ENCODE measurements at regions not wholly inside any gene's neighbourhood (a gene's known extent, or its start where the extent isn't known, plus 50 kb on each side); places are given as distances from the start of the nearest gene placed in this dataset.

DNA sequence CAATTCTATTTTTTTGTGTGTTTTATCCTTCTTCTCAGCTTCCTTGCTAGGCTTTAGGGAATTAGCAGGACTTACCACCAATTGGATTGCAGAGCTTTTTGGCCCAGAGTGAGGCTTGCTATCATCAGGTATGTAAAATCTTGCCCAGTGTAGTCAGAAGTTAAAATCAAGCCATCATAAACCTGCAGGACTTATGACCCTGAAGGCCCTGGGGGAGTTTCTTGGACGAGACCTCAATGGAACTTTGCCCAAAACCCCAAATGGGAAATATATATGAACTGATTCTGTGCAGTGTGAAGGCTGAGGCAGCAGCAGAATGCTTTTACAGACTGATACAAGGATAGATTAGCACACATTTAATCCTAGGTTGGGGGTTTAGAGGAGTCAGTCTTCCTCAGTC lies 287.0 kb downstream of the SH3GL2 start:
- Histone ChIP-seq H3K4me2 (ENCODE audit: low read length) (no peak overlapping the region), H3K79me2 (ENCODE audit: insufficient read depth, low read length) (no peaks in the 10 kb centered on the region), H3K4me3 (ENCODE audit: insufficient read depth, low read depth, low read length) (no peak overlapping the region), H3K9me3 (ENCODE audit: insufficient read depth, low read depth, low read length) (no peaks in the 10 kb centered on the region), H4K20me1 (ENCODE audit: insufficient read depth, low read length) (no peaks in the 10 kb centered on the region), H3K9ac (ENCODE audit: low read length) (no peak overlapping the region), H3K36me3 (ENCODE audit: insufficient read depth, low read length) (no peaks in the 10 kb centered on the region), H3K4me1 (ENCODE audit: insufficient read depth, low read length) (no peaks in the 10 kb centered on the region), H2AFZ (ENCODE audit: low read depth, low read length) (no peak overlapping the region), H3K27ac (ENCODE audit: low read depth, low read length) (no peak overlapping the region), H3K27me3 (ENCODE audit: insufficient read depth, low read length) (no peaks in the 10 kb centered on the region)
- no peaks in the 10 kb centered on the region for H3K36me3 Mint-ChIP-seq (ENCODE audit: low read depth, unreplicated experiment)
- H3K27ac Mint-ChIP-seq (ENCODE audit: unreplicated experiment): no peak overlapping the region
- H3K27me3 Mint-ChIP-seq (ENCODE audit: low read depth, unreplicated experiment): peaks cover 12% of the 10 kb centered on the region
- TF ChIP-seq EZH2 (IDR thresholded peaks at IDR 0.05; ENCODE audit: insufficient read depth, low read length): no peak
- TF ChIP-seq, protein P1, sequence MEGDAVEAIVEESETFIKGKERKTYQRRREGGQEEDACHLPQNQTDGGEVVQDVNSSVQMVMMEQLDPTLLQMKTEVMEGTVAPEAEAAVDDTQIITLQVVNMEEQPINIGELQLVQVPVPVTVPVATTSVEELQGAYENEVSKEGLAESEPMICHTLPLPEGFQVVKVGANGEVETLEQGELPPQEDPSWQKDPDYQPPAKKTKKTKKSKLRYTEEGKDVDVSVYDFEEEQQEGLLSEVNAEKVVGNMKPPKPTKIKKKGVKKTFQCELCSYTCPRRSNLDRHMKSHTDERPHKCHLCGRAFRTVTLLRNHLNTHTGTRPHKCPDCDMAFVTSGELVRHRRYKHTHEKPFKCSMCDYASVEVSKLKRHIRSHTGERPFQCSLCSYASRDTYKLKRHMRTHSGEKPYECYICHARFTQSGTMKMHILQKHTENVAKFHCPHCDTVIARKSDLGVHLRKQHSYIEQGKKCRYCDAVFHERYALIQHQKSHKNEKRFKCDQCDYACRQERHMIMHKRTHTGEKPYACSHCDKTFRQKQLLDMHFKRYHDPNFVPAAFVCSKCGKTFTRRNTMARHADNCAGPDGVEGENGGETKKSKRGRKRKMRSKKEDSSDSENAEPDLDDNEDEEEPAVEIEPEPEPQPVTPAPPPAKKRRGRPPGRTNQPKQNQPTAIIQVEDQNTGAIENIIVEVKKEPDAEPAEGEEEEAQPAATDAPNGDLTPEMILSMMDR (IDR thresholded peaks at IDR 0.05; ENCODE audit: insufficient read depth, low read depth, low read length): no peak
- FAIRE-seq (no peak), DNase-seq (ENCODE audit: low read depth) (no peak)
- no peak overlapping the region for H3K4me3 Mint-ChIP-seq (ENCODE audit: unreplicated experiment)
- H3K9me3 Mint-ChIP-seq (ENCODE audit: unreplicated experiment): no peaks in the 10 kb centered on the region
- no peaks in the 10 kb centered on the region for H3K4me1 Mint-ChIP-seq (ENCODE audit: low read depth, unreplicated experiment)

DNA sequence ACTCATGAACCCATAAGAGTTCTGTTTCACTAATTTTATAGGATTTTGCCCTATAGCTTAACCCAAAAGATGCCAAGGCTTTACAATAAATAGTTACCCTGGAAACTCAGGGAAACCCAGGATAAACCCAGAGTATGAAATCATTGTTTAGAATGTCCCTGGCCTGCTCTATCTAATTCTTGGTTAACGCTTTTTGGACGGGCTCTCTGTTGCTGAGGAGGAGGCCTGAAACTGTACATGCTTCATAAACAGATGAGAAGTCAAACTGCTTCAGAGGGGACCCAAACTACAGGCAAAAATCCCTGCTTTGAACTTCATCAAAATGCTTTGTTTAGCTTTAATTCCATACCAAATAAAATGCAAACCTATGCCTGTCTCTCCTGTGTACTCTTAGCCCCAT lies 291.9 kb downstream of the SH3GL2 start:
- H3K27ac ChIP-seq (ENCODE audit: low read depth, low read length): no peak overlapping the region
- peaks cover 12% of the 10 kb centered on the region for H3K27me3 Mint-ChIP-seq (ENCODE audit: low read depth, unreplicated experiment)
- H4K20me1 ChIP-seq (ENCODE audit: insufficient read depth, low read length): no peaks in the 10 kb centered on the region
- no peak for FAIRE-seq
- no peak overlapping the region for H2AFZ ChIP-seq (ENCODE audit: low read depth, low read length)
- H3K36me3 ChIP-seq (ENCODE audit: insufficient read depth, low read length): no peaks in the 10 kb centered on the region
- H3K36me3 Mint-ChIP-seq (ENCODE audit: low read depth, unreplicated experiment): no peaks in the 10 kb centered on the region
- H3K4me3 Mint-ChIP-seq (ENCODE audit: unreplicated experiment): no peak overlapping the region
- H3K4me2 ChIP-seq (ENCODE audit: low read length): no peak overlapping the region
- no peak overlapping the region for H3K27ac Mint-ChIP-seq (ENCODE audit: unreplicated experiment)
- H3K9ac ChIP-seq (ENCODE audit: low read length): no peak overlapping the region
- H3K4me1 Mint-ChIP-seq (ENCODE audit: low read depth, unreplicated experiment): no peaks in the 10 kb centered on the region
- H3K4me1 ChIP-seq (ENCODE audit: insufficient read depth, low read length): no peaks in the 10 kb centered on the region
- H3K4me3 ChIP-seq (ENCODE audit: insufficient read depth, low read depth, low read length): no peak overlapping the region
- peaks cover 4% of the 10 kb centered on the region for H3K9me3 Mint-ChIP-seq (ENCODE audit: unreplicated experiment)
- no peak for DNase-seq (ENCODE audit: low read depth)
- H3K79me2 ChIP-seq (ENCODE audit: insufficient read depth, low read length): no peaks in the 10 kb centered on the region
- no peaks in the 10 kb centered on the region for H3K27me3 ChIP-seq (ENCODE audit: insufficient read depth, low read length)
- TF ChIP-seq EZH2 (IDR thresholded peaks at IDR 0.05; ENCODE audit: insufficient read depth, low read length): no peak
- TF ChIP-seq, protein P1 (IDR thresholded peaks at IDR 0.05; ENCODE audit: insufficient read depth, low read depth, low read length): no peak
- H3K9me3 ChIP-seq (ENCODE audit: insufficient read depth, low read depth, low read length): peaks cover 3% of the 10 kb centered on the region

DNA sequence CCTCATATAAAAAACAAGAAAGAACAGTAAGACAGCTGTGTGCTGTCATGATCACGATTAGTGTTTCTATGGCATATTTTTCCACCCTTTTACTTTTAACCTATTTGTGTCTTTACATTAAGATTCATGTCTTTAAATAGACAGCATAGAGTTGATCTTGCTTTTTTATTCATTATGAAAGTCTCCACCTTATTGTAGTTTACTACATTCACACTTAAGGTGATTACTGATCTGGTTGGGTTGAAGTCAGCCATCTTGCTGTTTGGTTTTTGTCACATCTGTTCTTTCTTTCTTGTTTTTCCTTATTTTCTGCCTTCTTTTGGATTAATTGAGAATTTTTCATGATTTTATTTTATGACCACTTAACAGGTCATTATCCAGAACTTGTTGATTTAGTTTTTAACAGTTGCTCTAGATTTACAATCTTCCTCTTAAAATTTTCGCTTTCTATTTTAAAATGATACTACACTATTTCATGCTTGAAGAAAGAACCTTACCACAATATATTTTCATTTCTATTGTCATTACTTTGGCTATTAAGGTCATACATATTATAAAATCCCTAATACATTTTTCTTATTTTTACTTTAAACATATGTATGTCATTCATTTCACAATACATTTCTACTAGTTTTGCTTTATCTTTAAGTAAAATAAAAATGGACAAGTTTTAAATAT lies 292.5 kb downstream of the SH3GL2 start:
- DNase-seq (ENCODE audit: low read depth) (no peak), FAIRE-seq (no peak)
- Mint-ChIP-seq H3K27ac (ENCODE audit: unreplicated experiment) (no peak overlapping the region), H3K4me3 (ENCODE audit: unreplicated experiment) (no peak overlapping the region), H3K27me3 (ENCODE audit: low read depth, unreplicated experiment) (peaks cover 12% of the 10 kb centered on the region), H3K9me3 (ENCODE audit: unreplicated experiment) (peaks cover 4% of the 10 kb centered on the region), H3K4me1 (ENCODE audit: low read depth, unreplicated experiment) (no peaks in the 10 kb centered on the region), H3K36me3 (ENCODE audit: low read depth, unreplicated experiment) (no peaks in the 10 kb centered on the region)
- Histone ChIP-seq H3K4me3 (ENCODE audit: insufficient read depth, low read depth, low read length) (no peak overlapping the region), H3K9ac (ENCODE audit: low read length) (no peak overlapping the region), H3K4me2 (ENCODE audit: low read length) (no peak overlapping the region), H3K4me1 (ENCODE audit: insufficient read depth, low read length) (no peaks in the 10 kb centered on the region), H2AFZ (ENCODE audit: low read depth, low read length) (no peak overlapping the region), H3K27me3 (ENCODE audit: insufficient read depth, low read length) (no peaks in the 10 kb centered on the region), H3K36me3 (ENCODE audit: insufficient read depth, low read length) (no peaks in the 10 kb centered on the region), H3K27ac (ENCODE audit: low read depth, low read length) (no peak overlapping the region), H4K20me1 (ENCODE audit: insufficient read depth, low read length) (no peaks in the 10 kb centered on the region), H3K79me2 (ENCODE audit: insufficient read depth, low read length) (no peaks in the 10 kb centered on the region), H3K9me3 (ENCODE audit: insufficient read depth, low read depth, low read length) (peaks cover 3% of the 10 kb centered on the region)
- TF ChIP-seq, protein P1 (IDR thresholded peaks at IDR 0.05; ENCODE audit: insufficient read depth, low read depth, low read length): no peak
- no peak for TF ChIP-seq EZH2 (IDR thresholded peaks at IDR 0.05; ENCODE audit: insufficient read depth, low read length)

All from astrocyte (in vitro differentiated cells and primary cell).